HEK293 (cell line): ENCODE measurements at regions not wholly inside any gene's neighbourhood (a gene's known extent, or its start where the extent isn't known, plus 50 kb on each side); places are given as distances from the start of the nearest gene placed in this dataset.

Experiments
- CTCF ChIA-PET: fragments of 350-600 bp; formaldehyde crosslinking; extraction: SDS; loops from one replicate; lab custom pipeline; 2021; ENCODE audit warnings: antibody characterized with exemption; lab: Yijun Ruan, JAX
- POLR2A ChIA-PET: fragments of 300-600 bp; formaldehyde crosslinking; extraction: SDS; loops from one replicate; lab custom pipeline; 2020; ENCODE audit warnings: antibody characterized with exemption, inconsistent platforms; lab: Yijun Ruan, JAX
- H3K27ac ChIP-seq: fragments of 200-500 bp; sonication (Bioruptor generic); 2 replicates; pipeline ENCODE4 v1.5.1; 2014; ENCODE audit warnings: low read depth, low read length, control low read depth, inconsistent platforms; ENCODE audit errors: extremely low read depth
- H3K36me3 ChIP-seq, 2 experiments: fragments of 200-500 bp in 1 of 2; sonication (Bioruptor generic) in 1 of 2; 1 replicate in 1 of 2; 2 replicates in 1 of 2; pipeline ENCODE4 v1.5.1; 2014 to 2017; ENCODE audit warnings: inconsistent platforms in 2 of 2, low read length in 2 of 2; ENCODE audit not compliant: control insufficient read depth in 2 of 2, insufficient read depth in 1 of 2
- H3K4me1 ChIP-seq: fragments of 200-500 bp; sonication (Bioruptor generic); 2 replicates; pipeline ENCODE4 v1.5.1; 2014; ENCODE audit warnings: mild to moderate bottlenecking, low read length, inconsistent platforms; ENCODE audit not compliant: control insufficient read depth, insufficient read depth
- H3K4me3 ChIP-seq: 2 replicates; pipeline ENCODE4 v1.5.1; 2011; ENCODE audit warnings: low read depth, mild to moderate bottlenecking, control low read depth, low read length, moderate library complexity
- H3K9me3 ChIP-seq: fragments of 200-500 bp; sonication (Bioruptor generic); 2 replicates; pipeline ENCODE4 v1.5.1; 2014; ENCODE audit warnings: low read depth, low read length, inconsistent platforms; ENCODE audit not compliant: control insufficient read depth, insufficient read depth
- IKZF3 ChIP-seq: fragments of 450-650 bp; IDR thresholded peaks from 2 replicates; pipeline ENCODE4 v1.5.0; 2018; ENCODE audit warnings: missing biosample characterization, mild to moderate bottlenecking, missing genetic modification characterization, moderate library complexity
- ZBTB44 ChIP-seq: fragments of 450-650 bp; IDR thresholded peaks from 2 replicates; pipeline ENCODE4 v1.5.1; 2018; ENCODE audit warnings: missing biosample characterization, mild to moderate bottlenecking, missing genetic modification characterization
- ZNF37A ChIP-seq: fragments of 450-650 bp; IDR thresholded peaks from 2 replicates; pipeline ENCODE4 v1.5.1; 2018; ENCODE audit warnings: missing biosample characterization, missing genetic modification characterization
- ZNF404 ChIP-seq: fragments of 450-650 bp; formaldehyde crosslinking; IDR thresholded peaks from 2 replicates; pipeline ENCODE4 v1.5.1; 2017; ENCODE audit warnings: missing biosample characterization, missing genetic modification characterization
- ZNF501 ChIP-seq: fragments of 450-650 bp; formaldehyde crosslinking; IDR thresholded peaks from 2 replicates; pipeline ENCODE4 v1.5.1; 2016; ENCODE audit warnings: missing biosample characterization, missing genetic modification characterization
- ZNF518A ChIP-seq: fragments of 450-650 bp; formaldehyde crosslinking; conservative IDR thresholded peaks from 2 replicates; pipeline ENCODE4 v1.5.1; 2016; ENCODE audit warnings: low read depth, missing biosample characterization, missing genetic modification characterization
- ZNF544 ChIP-seq: fragments of 450-650 bp; formaldehyde crosslinking; IDR thresholded peaks from 2 replicates; pipeline ENCODE4 v1.5.0; 2017; ENCODE audit warnings: missing biosample characterization, missing genetic modification characterization
- ZNF707 ChIP-seq: fragments of 450-650 bp; formaldehyde crosslinking; IDR thresholded peaks from 2 replicates; pipeline ENCODE4 v1.5.1; 2016; ENCODE audit warnings: missing biosample characterization, missing genetic modification characterization
- TF ChIP-seq, protein P1 (sequence below): fragments of 450-650 bp; formaldehyde crosslinking; IDR thresholded peaks from 2 replicates; pipeline ENCODE4 v1.5.1; 2016; ENCODE audit warnings: missing biosample characterization, missing genetic modification characterization
- TF ChIP-seq, protein P2 (sequence below): fragments of 450-650 bp; formaldehyde crosslinking; IDR thresholded peaks from 2 replicates; pipeline ENCODE4 v1.5.1; 2017; ENCODE audit warnings: missing biosample characterization, missing genetic modification characterization

- CTCF ChIA-PET: no interaction called here
Observed at GRCh38 chr10:52639652-52640051, 132.9 kb downstream of the MBL2 start.

GRCh38 chr10:52642208-52642607, 130.4 kb downstream of the MBL2 start:
- POLR2A ChIA-PET: no interaction called here
- H3K9me3 ChIP-seq: no peaks in the 10 kb centered on the region
- H3K4me3 ChIP-seq: no peak overlapping the region
- no peaks in the 10 kb centered on the region for H3K36me3 ChIP-seq
- H3K4me1 ChIP-seq: no peaks in the 10 kb centered on the region
- TF ChIP-seq, protein P1, sequence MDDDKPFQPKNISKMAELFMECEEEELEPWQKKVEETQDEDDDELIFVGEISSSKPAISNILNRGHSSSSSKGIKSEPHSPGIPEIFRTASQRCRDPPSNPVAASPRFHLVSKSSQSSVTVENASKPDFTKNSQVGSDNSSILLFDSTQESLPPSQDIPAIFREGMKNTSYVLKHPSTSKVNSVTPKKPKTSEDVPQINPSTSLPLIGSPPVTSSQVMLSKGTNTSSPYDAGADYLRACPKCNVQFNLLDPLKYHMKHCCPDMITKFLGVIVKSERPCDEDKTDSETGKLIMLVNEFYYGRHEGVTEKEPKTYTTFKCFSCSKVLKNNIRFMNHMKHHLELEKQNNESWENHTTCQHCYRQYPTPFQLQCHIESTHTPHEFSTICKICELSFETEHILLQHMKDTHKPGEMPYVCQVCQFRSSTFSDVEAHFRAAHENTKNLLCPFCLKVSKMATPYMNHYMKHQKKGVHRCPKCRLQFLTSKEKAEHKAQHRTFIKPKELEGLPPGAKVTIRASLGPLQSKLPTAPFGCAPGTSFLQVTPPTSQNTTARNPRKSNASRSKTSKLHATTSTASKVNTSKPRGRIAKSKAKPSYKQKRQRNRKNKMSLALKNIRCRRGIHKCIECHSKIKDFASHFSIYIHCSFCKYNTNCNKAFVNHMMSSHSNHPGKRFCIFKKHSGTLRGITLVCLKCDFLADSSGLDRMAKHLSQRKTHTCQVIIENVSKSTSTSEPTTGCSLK (tag by site-specific recombination): no peak
- TF ChIP-seq ZNF501 (tag by site-specific recombination): no peak
- TF ChIP-seq ZNF518A (tag by site-specific recombination): no peak
- TF ChIP-seq ZNF404 (tag by site-specific recombination): no peak
- TF ChIP-seq ZNF707: no peak
- no peak for TF ChIP-seq IKZF3
- no peak overlapping the region for H3K27ac ChIP-seq
- CTCF ChIA-PET: interaction anchor here (0.7 to 8.1 kb wide), 4 partner anchors 58 to 137 kb away, joined by 6 to 90 read pairs (median 55); no protein-coding TSS in a partner anchor

More at GRCh38 chr10:52639652-52640051, 132.9 kb downstream of the MBL2 start:
- Histone ChIP-seq H3K27ac (no peak overlapping the region), H3K36me3 (no peaks in the 10 kb centered on the region), H3K4me3 (no peak overlapping the region), H3K9me3 (no peaks in the 10 kb centered on the region), H3K4me1 (no peaks in the 10 kb centered on the region)
- TF ChIP-seq ZBTB44 (tag by site-specific recombination) (peak; percentile 88), ZNF37A (tag by site-specific recombination) (no peak), ZNF544 (tag by site-specific recombination) (no peak)
- TF ChIP-seq, protein P2, sequence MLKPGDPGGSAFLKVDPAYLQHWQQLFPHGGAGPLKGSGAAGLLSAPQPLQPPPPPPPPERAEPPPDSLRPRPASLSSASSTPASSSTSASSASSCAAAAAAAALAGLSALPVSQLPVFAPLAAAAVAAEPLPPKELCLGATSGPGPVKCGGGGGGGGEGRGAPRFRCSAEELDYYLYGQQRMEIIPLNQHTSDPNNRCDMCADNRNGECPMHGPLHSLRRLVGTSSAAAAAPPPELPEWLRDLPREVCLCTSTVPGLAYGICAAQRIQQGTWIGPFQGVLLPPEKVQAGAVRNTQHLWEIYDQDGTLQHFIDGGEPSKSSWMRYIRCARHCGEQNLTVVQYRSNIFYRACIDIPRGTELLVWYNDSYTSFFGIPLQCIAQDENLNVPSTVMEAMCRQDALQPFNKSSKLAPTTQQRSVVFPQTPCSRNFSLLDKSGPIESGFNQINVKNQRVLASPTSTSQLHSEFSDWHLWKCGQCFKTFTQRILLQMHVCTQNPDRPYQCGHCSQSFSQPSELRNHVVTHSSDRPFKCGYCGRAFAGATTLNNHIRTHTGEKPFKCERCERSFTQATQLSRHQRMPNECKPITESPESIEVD (tag by site-specific recombination): peak; percentile 42; the same call in 1 of the 2 replicates
- POLR2A ChIA-PET: no interaction called here
